OCI-M2 (cell line): ENCODE measurements at regions not wholly inside any gene's neighbourhood (a gene's known extent, or its start where the extent isn't known, plus 50 kb on each side); places are given as distances from the start of the nearest gene placed in this dataset.

Experiments
- DNase-seq: peaks from one replicate; lab custom pipeline; 2025; ENCODE audit not compliant: unreplicated experiment; lab: John Stamatoyannopoulos, UW

DNA sequence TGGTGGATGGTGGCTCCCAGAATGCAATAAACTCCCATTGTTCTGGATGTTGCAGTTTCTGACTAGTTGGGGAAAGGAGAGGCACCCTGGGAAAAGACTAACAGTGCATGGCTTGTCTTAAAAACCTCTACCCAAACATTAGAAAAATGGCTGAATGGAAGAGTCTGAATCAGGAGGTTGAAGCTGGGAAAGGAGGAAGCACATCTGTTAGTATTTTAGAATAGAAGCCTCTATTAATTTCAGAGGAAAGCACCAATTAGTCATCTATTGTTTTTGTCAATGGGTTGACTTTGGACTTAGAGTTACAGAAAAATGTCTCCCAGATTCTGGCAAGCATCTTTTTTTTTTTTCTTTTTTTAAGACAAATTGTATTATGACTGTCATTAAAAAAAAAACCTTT lies 56.1 kb upstream of the ELMO1 start:
- DNase-seq = no peak

DNA sequence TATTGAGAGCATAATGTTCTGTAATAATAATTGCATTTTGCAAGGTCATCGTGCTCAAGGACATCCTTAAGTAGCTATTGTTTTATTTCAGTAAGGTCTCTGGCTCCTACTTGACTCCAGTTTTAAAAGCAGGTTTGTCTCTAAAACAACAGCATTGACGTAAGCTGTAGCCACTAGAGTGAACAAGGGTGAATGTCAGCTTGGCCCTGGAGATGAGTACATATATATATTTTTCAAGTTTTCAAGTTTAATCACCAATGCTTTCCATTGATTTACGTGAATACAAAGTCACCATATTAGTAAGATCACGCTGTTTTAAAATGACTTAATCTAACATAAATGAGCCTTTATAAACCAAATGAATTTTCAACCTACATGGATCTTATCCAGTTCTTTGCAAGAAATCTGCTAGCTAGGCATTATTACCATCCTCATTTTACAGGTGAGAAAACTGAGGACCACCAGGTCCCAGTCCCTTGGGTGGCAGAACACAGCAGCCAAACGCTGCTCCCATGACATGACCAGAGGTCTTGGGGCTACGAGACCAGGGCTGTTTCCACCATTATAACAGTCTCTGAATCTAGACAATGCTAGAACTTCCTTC lies 57.2 kb upstream of the ELMO1 start:
- DNase-seq = no peak

DNA sequence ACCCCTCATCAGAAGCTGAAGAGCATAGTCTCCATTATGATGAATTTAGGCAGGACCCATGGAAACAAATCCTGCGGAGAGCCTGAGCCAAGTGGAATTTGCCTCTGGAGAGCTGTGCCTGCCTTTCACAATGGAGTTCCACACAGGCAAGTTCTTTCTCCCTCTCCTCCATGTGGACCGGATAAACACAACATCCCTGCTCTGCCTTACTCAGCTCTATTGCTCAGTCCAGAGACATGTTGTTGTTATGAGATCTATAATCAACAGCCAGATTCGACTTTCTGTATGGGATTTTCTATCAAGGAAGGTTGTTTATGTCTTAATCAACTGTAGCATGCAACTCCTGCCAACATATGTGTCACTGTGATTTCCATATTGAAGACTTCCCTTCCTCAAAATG lies 59.5 kb upstream of the ELMO1 start:
- no peak for DNase-seq

DNA sequence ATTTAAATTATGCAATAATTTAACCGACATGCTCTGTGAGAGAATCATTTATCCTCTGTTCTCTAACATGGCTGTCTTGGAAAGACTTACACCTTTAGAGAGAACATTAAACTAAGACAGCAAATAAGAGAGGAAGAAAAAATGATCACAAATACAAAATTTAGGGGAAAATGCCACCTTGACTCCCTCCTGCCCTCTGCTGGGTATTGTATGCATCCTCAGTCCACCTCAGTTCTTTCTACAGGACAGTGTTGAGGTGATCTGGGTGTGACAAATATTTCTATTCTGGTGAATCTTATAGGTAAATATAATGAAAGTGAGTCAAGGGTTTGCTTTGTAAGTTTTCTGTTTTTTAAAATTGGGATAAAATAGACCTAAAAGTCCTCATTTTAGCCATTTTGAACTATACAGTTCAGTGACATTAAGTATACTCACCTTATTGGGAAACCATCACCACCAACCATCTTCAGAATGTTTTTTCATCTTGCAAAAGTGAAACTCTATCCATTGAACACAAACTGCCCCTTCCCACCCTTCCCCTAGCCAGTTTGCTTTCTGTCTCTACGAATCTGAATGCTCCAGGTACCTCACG lies 61.5 kb upstream of the ELMO1 start:
- DNase-seq = no peak

DNA sequence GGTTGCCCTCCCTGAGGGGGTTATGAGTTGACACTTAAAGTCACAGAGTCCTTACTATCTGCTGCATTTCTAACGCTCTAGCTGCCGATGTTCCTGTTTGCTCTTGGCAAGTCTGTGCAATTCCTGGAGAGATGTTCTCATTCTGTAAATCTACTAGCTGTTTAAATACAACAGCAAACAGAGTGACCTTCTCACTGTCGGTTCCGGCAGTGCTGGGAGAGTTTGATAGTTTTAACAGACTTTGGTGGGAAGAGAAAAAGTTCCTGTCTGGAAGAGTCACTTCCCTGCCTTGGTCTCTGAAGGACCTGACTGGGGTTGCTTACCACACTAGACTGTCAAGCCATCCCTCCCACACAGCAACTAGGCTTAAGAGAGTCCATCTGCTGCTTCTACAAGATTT lies 63.3 kb upstream of the ELMO1 start:
- no peak for DNase-seq

DNA sequence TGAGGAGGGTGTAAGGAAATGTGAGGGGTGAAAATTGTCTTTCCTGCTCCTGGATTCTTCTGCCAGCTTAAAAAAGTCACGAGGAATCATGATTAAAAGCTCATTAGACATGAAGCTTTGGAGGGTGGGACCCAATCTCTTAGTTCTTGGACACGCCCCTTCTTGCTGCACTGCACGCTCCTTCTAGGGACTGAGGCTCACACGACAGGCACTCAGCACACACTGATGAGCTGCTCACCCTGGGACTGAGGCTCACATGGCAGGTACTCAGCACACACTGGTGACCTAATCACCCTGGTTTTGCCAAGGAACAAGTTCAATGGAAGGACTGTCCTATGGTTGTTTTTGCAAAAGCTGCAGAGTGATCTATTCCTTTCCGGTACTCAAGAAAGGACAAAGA lies 65.8 kb upstream of the ELMO1 start:
- no peak for DNase-seq

DNA sequence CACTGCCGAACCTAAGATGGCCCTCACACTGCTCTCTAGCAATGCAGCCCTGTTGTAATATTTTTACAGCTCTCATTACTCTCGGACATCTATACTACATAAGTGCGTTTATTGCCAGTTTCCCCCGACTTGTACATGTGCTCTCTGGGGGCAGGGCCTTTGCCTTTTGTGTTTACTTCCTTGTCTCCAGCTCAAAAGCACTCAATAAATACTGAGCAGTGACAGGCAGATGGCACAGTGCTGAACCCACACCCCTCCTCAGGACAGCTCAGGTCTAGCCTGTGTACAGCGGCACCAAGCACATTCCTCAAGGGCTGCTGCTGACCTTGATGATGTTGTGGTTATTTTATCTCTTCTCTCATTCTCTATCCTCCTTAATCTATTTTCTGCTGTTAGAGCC lies 68.0 kb upstream of the ELMO1 start:
- no peak for DNase-seq

DNA sequence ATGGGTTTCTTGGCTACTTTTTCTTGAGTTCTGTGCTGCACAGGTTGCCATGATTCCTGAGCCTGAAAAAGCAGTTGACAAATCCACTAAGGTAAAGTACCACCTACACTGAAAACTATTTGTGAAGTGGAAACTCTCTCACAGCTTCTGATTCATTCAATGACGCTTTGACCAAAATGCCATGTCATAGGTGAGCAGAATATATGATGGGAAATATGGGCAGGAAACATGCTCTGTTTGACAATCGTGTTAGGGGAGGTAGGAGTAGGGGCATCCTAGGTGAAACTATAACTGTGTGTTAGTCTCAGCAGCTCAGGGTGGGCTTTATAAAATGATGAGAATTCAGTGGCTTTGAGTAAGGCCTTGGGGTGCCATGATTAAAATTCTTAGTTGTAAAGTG lies 69.6 kb upstream of the ELMO1 start:
- DNase-seq = no peak

DNA sequence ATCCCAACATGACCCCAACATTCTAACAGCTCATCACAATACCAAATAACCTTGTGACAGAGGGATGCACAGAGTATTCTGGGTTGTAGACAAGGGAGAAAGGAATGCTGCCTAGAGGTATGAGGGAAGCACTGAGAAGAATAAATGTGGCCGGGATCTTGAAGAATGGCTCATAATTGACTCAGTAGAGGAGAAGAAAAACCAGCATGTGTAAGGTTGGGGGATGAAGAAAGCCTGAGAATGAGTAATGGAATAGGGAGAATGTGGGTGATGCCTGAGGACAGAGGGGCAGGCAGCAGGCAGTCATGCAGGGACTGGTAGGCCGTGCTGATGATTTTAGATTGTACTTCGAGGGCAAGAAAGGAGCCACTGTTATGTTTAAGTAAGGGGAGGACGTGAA lies 75.4 kb upstream of the ELMO1 start:
- DNase-seq = no peak

DNA sequence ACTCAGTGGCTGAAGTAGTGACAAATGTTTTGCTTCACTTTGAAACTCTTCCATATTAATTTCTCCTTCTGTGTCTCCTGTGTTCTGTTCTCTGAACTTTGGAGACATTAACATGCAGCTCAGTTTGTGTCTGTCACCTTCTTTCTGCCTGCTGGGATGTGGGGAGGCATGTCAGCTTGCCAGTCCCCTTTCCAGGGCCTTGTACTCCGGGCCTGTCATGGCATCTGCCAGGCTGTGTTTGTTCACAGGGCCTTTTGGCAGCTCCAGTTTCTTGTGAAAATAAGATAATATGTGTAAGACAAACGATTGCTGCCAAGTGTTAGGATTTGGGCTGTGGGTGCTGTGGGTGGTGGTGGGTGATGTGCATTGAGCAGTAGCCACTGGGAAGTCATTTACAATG lies 76.1 kb upstream of the ELMO1 start:
- DNase-seq = no peak

DNA sequence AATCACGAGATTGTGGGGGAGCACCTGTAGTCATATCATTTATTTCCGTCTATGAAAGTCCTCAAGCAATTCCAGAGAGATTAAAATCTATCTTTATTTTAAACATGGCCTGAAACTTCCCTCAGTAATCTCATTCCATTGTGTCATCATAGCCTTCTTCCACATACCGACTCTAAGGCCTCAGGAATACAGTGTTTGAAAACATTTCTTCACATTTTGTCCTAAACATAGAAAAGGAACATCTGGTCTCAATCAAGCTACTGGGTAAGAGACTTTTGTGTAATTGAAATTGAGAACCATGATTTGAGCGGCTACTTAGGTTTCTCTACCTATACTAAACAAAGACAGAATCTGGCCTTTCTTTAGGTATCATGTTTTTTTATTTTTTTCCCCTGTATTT lies 78.0 kb upstream of the ELMO1 start:
- no peak for DNase-seq

DNA sequence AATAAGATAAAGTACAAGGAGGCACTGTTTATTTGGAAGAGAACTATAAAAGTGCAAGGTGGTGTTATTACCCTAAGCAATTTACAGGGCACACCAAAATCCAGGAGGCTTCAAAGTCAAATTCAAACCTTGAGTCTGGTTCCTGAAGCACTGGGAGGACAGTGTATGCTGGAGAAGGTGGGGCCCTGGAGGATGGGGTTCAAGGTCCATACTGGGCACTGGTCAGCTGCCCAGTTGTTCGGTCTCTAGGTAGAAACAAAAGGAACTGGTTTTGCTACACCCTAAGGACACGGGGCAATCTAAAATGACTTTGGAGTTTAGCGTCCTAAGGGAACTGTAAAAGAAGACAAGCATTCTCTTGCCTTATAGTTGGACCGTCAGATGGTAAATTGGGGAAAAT lies 78.4 kb upstream of the ELMO1 start:
- no peak for DNase-seq

DNA sequence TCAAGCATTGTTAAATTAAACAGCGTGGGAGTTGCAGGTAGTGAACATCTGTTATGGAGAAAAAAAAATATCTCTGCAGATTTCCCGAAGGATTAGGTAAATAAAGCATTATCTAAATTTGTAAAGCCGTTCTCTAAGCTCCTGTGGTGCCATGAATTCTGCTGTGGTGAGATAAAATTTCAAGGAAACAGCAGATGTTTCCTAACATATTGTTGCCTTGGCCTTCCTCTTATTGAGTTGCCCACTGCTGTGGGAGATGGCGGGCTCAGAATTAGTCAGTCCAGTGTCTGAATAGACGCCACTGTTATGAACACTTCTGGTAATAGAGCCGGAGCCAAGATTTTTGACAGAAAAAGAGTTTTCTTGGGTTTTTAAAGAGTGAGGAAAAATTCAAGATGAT lies 82.6 kb upstream of the ELMO1 start:
- no peak for DNase-seq

DNA sequence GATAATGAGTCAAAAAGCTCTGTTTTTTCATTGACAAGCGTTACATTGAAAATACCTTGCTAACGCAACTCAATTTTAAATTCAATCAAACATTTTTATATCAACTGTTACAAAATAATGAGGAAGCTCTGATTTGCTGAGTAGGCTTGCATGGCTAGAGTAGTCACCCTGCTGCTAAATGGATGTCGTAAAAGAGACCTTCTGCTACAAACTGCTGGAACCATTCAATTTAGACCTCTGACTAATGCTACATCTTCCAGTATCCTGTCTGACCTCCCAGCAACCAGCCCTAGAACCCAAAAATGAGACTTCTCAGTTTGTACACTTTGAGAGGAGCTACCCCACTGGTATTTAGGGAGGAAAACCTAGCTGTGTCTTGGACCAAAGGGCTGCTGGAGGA lies 84.0 kb upstream of the ELMO1 start:
- DNase-seq = no peak

DNA sequence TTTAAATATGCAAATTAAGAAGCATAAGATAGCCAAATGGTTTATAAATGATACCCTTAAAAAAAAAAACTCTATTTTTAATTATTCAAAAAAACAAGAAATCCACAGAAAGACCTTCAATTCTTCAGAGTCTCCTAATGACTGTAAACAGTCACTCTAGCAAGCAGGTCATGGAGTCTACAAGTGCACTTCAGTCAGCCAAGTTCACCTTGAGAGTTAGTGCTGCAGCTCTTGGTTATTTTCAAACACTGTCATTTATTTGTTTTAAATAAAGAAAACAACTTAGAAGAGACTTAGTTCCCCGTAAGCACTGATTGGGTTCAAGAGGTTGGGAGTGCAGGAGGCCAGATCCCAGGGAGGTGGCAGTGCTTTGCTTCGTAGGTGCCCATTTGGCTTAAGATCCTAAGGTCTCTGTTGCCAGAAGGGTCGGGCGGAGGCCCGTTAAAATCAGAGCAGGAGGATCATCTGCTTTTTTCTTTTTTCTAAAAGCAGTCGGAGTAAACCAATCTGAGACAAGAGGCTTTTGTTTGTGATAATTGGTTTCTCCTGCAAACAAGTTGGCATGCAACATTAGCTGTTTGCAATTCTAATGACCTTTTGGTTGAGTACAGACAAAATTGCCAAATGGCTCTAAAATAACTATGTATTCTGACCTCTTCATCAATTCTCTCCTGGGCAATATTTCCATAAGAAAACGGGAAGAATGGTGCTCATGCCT lies 86.4 kb upstream of the ELMO1 start:
- DNase-seq = no peak

DNA sequence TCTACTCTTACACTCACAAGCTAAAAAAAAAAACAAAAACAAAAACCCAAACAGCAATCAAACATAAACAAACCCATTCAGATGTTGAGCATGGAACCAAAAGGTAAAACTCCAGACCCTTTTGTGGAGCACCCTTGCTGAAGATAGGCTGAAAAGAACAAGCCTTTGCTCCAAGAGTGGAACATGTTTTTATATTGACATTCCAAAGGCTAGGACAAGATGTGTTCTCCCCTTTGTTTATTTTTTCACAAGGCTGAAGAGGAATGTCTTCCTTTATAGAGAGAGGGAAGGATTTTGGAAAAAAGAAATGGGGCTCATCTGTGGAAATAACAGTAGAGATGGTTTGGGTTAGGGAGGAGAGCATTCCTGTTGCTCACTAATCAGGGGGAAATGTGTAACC lies 87.2 kb upstream of the ELMO1 start:
- DNase-seq = no peak

DNA sequence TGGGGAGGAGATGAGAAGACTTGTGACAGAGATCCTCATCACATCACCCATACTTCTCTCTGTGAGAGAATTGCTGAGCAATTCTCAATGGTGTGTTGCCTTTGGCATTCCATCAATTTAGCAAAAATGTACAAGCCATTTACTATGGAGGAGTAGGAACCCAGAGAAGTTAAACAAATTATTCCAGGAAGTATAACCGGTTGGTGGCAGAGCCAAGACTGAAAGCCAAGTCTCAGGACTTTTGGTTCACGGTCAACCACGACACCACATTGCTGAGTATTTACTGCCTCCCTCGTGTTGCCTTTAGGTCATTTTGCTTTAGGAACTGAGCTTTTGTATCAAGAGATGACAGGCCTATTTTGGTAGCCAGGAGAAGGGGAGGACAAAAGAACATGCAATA lies 88.0 kb upstream of the ELMO1 start:
- DNase-seq = no peak

DNA sequence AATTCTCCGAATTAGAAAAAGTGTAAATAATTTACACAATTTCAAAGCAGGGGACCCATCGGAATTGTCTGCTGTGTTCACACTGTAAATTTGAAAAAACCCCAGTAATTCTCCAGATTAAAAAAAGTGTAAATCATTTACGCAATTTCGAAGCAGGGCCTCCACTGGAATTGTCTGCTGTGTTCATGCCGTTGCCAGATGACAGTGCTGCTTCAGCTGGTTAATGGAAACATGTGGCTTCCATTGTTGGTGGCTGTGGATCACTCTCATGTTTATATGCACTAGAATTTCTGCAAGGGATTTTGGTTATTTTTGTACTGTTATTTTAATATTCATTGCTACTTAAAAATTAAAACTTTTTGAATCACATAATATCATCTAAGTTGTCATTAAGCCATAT lies 88.8 kb upstream of the ELMO1 start:
- no peak for DNase-seq

DNA sequence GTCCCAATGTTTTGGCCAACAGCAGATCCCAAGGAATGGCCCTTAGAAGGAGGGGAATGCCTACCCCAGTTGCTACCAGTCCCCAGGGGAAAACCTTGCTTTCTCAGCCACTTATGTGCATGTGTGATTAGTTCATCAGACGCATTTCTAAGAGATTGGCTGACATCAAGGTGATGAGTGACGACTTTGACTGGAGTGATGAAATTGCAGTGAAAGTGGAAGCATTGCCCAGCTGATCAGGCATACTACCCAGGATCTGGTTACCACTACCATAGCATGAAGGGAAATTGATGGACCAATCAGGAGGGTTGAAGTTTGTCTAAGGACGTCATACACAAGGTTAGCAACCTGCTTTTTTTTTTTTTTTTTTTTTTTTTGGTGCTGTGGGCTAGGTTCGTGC lies 90.3 kb upstream of the ELMO1 start:
- DNase-seq = no peak

DNA sequence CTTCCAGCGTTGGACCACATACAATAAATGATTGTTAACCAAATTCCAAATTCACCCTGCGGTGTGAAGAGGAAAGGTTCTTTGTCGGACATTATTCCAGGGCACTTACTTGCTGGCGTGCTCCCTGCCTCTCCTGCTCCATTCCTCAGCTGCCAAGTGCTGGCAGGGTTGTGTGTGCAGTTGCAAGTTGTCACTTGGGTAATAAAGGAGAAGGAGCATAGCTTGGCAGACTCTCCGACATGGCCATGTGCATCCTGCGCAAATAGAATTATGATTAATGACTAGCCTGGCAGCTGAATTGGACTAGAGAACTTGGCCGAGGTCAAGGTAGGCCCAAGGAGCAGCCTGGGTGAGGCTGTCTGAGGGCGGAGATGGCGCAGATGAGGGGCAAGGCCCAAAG lies 92.3 kb upstream of the ELMO1 start:
- no peak for DNase-seq

DNA sequence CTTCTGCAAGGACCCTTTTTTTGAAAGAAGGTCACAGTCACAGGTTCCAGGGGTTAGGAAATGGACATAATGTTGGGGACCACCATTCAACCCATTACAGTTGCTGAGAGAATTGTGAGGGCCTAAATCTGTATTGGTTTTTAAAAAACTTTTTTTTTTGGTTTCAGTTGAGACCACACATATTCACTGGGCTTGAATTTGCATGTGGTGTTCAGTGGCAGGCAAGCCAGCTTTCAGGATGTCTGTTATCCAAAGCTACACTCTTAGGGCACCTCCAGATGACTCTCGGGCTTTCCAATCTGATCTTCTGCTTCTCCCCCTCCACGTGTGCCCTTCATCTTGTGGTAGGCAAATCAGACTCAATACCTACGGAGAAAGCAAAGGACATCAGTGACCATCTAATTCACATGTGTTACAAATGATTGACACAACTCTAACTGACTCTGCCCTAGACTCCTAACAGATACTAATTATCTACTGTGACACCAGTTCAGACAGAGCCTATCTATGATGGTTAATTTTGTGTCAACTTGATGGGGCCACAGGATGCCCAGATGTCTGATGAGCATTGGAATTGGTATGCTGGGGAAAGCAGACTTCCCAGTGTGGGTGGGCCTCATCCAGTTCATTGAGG lies 93.3 kb upstream of the ELMO1 start:
- DNase-seq = no peak
